Esophagus (tissue), 2 donors: ENCODE measurements at regions not wholly inside any gene's neighbourhood (a gene's known extent, or its start where the extent isn't known, plus 50 kb on each side); places are given as distances from the start of the nearest gene placed in this dataset.
"Not testable (repeated sequence)": the region's sequence is repeated elsewhere in the genome, so short reads cannot be mapped to it uniquely, and the experiment has no call there.

Experiments
- H3K27ac ChIP-seq, 2 donors: one replicate each; pipeline ENCODE4 v1.5.1; 2013; ENCODE audit warnings: low read depth in 2 of 2, mild to moderate bottlenecking in 2 of 2, inconsistent platforms in 1 of 2, low read length in 1 of 2, moderate library complexity in 1 of 2
- H3K27me3 ChIP-seq, 2 donors: one replicate each; pipeline ENCODE4 v1.6.1; 2013; ENCODE audit warnings: low read length in 2 of 2, control low read depth in 1 of 2, mild to moderate bottlenecking in 1 of 2; ENCODE audit not compliant: insufficient read depth in 2 of 2, control insufficient read depth in 1 of 2
- H3K36me3 ChIP-seq, 2 donors: one replicate each; pipeline ENCODE4 v1.6.1; 2013; ENCODE audit warnings: low read length in 1 of 2; ENCODE audit not compliant: control insufficient read depth in 2 of 2, insufficient read depth in 2 of 2
- H3K4me1 ChIP-seq, 2 donors: one replicate each; pipeline ENCODE4 v1.6.1; 2013; ENCODE audit warnings: low read length in 1 of 2; ENCODE audit not compliant: control insufficient read depth in 2 of 2, insufficient read depth in 2 of 2
- H3K4me3 ChIP-seq, 2 donors: one replicate each; pipeline ENCODE4 v1.5.1; 2013; ENCODE audit warnings: low read length in 2 of 2, mild to moderate bottlenecking in 2 of 2, low read depth in 1 of 2, moderate library complexity in 1 of 2
- H3K9me3 ChIP-seq, 2 donors: one replicate each; pipeline ENCODE4 v1.6.1; 2013; ENCODE audit warnings: mild to moderate bottlenecking in 2 of 2, low read depth in 1 of 2, low read length in 1 of 2, moderate library complexity in 1 of 2; ENCODE audit not compliant: control insufficient read depth in 2 of 2, insufficient read depth in 1 of 2
- WGBS, 2 donors: extraction: QIAGEN DNeasy Blood & Tissue Kit; methylation state at CpG; one replicate each; pipeline ENCODE4 v1.1.7; 2013; 5-methylcytosine and 5-hydroxymethylcytosine counted together
- donor health status: healthy with polysubstance abuse.
- donor health status: Bipolar disorder and iron deficiency.

GRCh38 chr14:37865719-37866549 is 270.5 kb downstream of the TTC6 start:
- Histone ChIP-seq H3K4me1 (peaks cover 0 to 7% of the 10 kb centered on the region in 2 donors), H3K4me3 (no peak overlapping the region), H3K27me3 (no peaks in the 10 kb centered on the region), H3K36me3 (no peaks in the 10 kb centered on the region), H3K9me3 (no peaks in the 10 kb centered on the region), H3K27ac (peak overlapping the region in 1 of 2 donors; percentile 14)
- 67 to 81% methylated on average over 4 of the region's 4 CpGs for WGBS, 2 donors

GRCh38 chr14:37869633-37870032 is 274.2 kb downstream of the TTC6 start:
- no peak overlapping the region for H3K27ac ChIP-seq
- no peaks in the 10 kb centered on the region for H3K9me3 ChIP-seq
- 36 to 44% methylated on average over 2 of the region's 2 CpGs for WGBS, 2 donors

GRCh38 chr14:37870170-37870569 is 274.7 kb downstream of the TTC6 start:
- H3K4me1 ChIP-seq, result peaks cover 0 to 5% of the 10 kb centered on the region in 2 donors
- H3K27ac ChIP-seq, result no peak overlapping the region
- no peaks in the 10 kb centered on the region for H3K36me3 ChIP-seq
- 51 to 78% methylated on average over 5 of the region's 5 CpGs for WGBS, 2 donors
- H3K4me3 ChIP-seq, result no peak overlapping the region
- H3K9me3 ChIP-seq, result no peaks in the 10 kb centered on the region
- H3K27me3 ChIP-seq, result no peaks in the 10 kb centered on the region

More at GRCh38 chr14:37869633-37870032, 274.2 kb downstream of the TTC6 start:
- Histone ChIP-seq H3K36me3 (no peaks in the 10 kb centered on the region), H3K4me3 (no peak overlapping the region), H3K4me1 (peaks cover 0 to 7% of the 10 kb centered on the region in 2 donors), H3K27me3 (no peaks in the 10 kb centered on the region)

- Histone ChIP-seq H3K9me3 (no peaks in the 10 kb centered on the region), H3K27me3 (no peaks in the 10 kb centered on the region), H3K4me3 (no peak overlapping the region), H3K4me1 (peaks cover 0 to 3% of the 10 kb centered on the region in 2 donors), H3K36me3 (no peaks in the 10 kb centered on the region), H3K27ac (no peak overlapping the region)
- WGBS, 2 donors, result 32 to 44% methylated on average over 11 of the region's 11 CpGs
These were observed 275.4 kb downstream of the TTC6 start for GRCh38 chr14:37870632-37871346.

- not testable (repeated sequence) for H3K4me1 ChIP-seq, H3K36me3 ChIP-seq, H3K27me3 ChIP-seq, H3K27ac ChIP-seq, H3K9me3 ChIP-seq, H3K4me3 ChIP-seq
- 91 to 94% methylated on average over 9 to 10 of the region's 10 CpGs for WGBS, 2 donors
These were observed 278.6 kb downstream of the TTC6 start for GRCh38 chr14:37874065-37874428.

GRCh38 chr14:37874429-37875109 is 279.1 kb downstream of the TTC6 start:
- no peaks in the 10 kb centered on the region for H3K36me3 ChIP-seq
- H3K27ac ChIP-seq, result no peak overlapping the region
- peaks cover 0 to 1% of the 10 kb centered on the region in 2 donors for H3K4me1 ChIP-seq
- H3K27me3 ChIP-seq, result no peaks in the 10 kb centered on the region
- 29 to 32% methylated on average over 15 of the region's 15 CpGs for WGBS, 2 donors
- H3K4me3 ChIP-seq, result no peak overlapping the region
- H3K9me3 ChIP-seq, result no peaks in the 10 kb centered on the region

GRCh38 chr14:37888234-37888633 is 292.8 kb downstream of the TTC6 start:
- no peaks in the 10 kb centered on the region for H3K4me1 ChIP-seq
- WGBS, 2 donors, result 94 to 98% methylated on average over 1 of the region's 1 CpG
- H3K9me3 ChIP-seq, result no peaks in the 10 kb centered on the region

GRCh38 chr14:37889087-37889486 is 293.7 kb downstream of the TTC6 start:
- no peak overlapping the region for H3K27ac ChIP-seq
- H3K9me3 ChIP-seq, result no peaks in the 10 kb centered on the region
- H3K36me3 ChIP-seq, result no peaks in the 10 kb centered on the region
- H3K4me1 ChIP-seq, result no peaks in the 10 kb centered on the region
- H3K4me3 ChIP-seq, result no peak overlapping the region
- H3K27me3 ChIP-seq, result no peaks in the 10 kb centered on the region
- 20 to 21% methylated on average over 5 of the region's 5 CpGs for WGBS, 2 donors

More at GRCh38 chr14:37888234-37888633, 292.8 kb downstream of the TTC6 start:
- Histone ChIP-seq H3K4me3 (no peak overlapping the region), H3K27ac (no peak overlapping the region), H3K27me3 (no peaks in the 10 kb centered on the region), H3K36me3 (no peaks in the 10 kb centered on the region)

- no peaks in the 10 kb centered on the region for H3K9me3 ChIP-seq
- 65% methylated on average over 1 of the region's 1 CpG for WGBS, 2 donors
- no peaks in the 10 kb centered on the region for H3K36me3 ChIP-seq
- no peak overlapping the region for H3K27ac ChIP-seq
- H3K4me3 ChIP-seq, result no peak overlapping the region
- H3K27me3 ChIP-seq, result no peaks in the 10 kb centered on the region
- H3K4me1 ChIP-seq, result no peaks in the 10 kb centered on the region
These were observed 294.7 kb downstream of the TTC6 start for GRCh38 chr14:37890095-37890494.
